ENCODE measurements at regions not wholly inside any gene's neighbourhood (a gene's known extent, or its start where the extent isn't known, plus 50 kb on each side); places are given as distances from the start of the nearest gene placed in this dataset.

GRCh38 chr5:165642366-165642765 is 2136.9 kb downstream of the MAT2B start:
- no peak for DNase-seq (ENCODE audit: low spot score)

GRCh38 chr5:165665735-165666400 is 2160.4 kb downstream of the MAT2B start:
- no peak for DNase-seq (ENCODE audit: low spot score)

GRCh38 chr5:165673499-165673898 is 2168.1 kb downstream of the MAT2B start:
- DNase-seq (ENCODE audit: low spot score) = no peak

- no peak for DNase-seq (ENCODE audit: low spot score)
Observed at GRCh38 chr5:165695796-165696195, 2190.4 kb downstream of the MAT2B start.

- DNase-seq (ENCODE audit: low spot score) = no peak
Observed at GRCh38 chr5:165705960-165706359, 2200.5 kb downstream of the MAT2B start.

GRCh38 chr5:165712011-165712410 is 2206.6 kb downstream of the MAT2B start:
- no peak for DNase-seq (ENCODE audit: low spot score)

- DNase-seq (ENCODE audit: low spot score) = no peak
Observed at GRCh38 chr5:165714598-165714997, 2209.2 kb downstream of the MAT2B start.

GRCh38 chr5:165720901-165721300 is 2215.5 kb downstream of the MAT2B start:
- DNase-seq (ENCODE audit: low spot score) = no peak

- DNase-seq (ENCODE audit: low spot score) = no peak
Observed at GRCh38 chr5:165722401-165722800, 2217.0 kb downstream of the MAT2B start.

GRCh38 chr5:165723931-165724330 is 2218.5 kb downstream of the MAT2B start:
- DNase-seq (ENCODE audit: low spot score) = no peak

- DNase-seq (ENCODE audit: low spot score) = no peak
Observed at GRCh38 chr5:165728425-165728824, 2223.0 kb downstream of the MAT2B start.

GRCh38 chr5:165735388-165735787 is 2230.0 kb downstream of the MAT2B start:
- no peak for DNase-seq (ENCODE audit: low spot score)

- DNase-seq (ENCODE audit: low spot score) = no peak
Observed at GRCh38 chr5:165739079-165739741, 2233.8 kb downstream of the MAT2B start.

GRCh38 chr5:165757791-165758190 is 2252.4 kb downstream of the MAT2B start:
- DNase-seq (ENCODE audit: low spot score) = no peak

GRCh38 chr5:165775111-165775510 is 2269.7 kb downstream of the MAT2B start:
- no peak for DNase-seq (ENCODE audit: low spot score)

- DNase-seq (ENCODE audit: low spot score) = no peak
Observed at GRCh38 chr5:165779505-165779904, 2274.1 kb downstream of the MAT2B start.

GRCh38 chr5:165780901-165781300 is 2275.5 kb downstream of the MAT2B start:
- DNase-seq (ENCODE audit: low spot score) = no peak

GRCh38 chr5:165781738-165782137 is 2276.3 kb downstream of the MAT2B start:
- no peak for DNase-seq (ENCODE audit: low spot score)

- DNase-seq (ENCODE audit: low spot score) = no peak
Observed at GRCh38 chr5:165783024-165783423, 2277.6 kb downstream of the MAT2B start.

- DNase-seq (ENCODE audit: low spot score) = no peak
Observed at GRCh38 chr5:165786073-165786472, 2280.7 kb downstream of the MAT2B start.

- DNase-seq (ENCODE audit: low spot score) = no peak
Observed at GRCh38 chr5:165795073-165795472, 2289.7 kb downstream of the MAT2B start.

- no peak for DNase-seq (ENCODE audit: low spot score)
Observed at GRCh38 chr5:165805756-165806155, 2300.3 kb downstream of the MAT2B start.

GRCh38 chr5:165808335-165808734 is 2302.9 kb downstream of the MAT2B start:
- DNase-seq (ENCODE audit: low spot score) = no peak

- DNase-seq (ENCODE audit: low spot score) = no peak
Observed at GRCh38 chr5:165809914-165810313, 2304.5 kb downstream of the MAT2B start.
